ENCODE measurements at regions not wholly inside any gene's neighbourhood (a gene's known extent, or its start where the extent isn't known, plus 50 kb on each side); places are given as distances from the start of the nearest gene placed in this dataset.
"Not testable (repeated sequence)": the region's sequence is repeated elsewhere in the genome, so short reads cannot be mapped to it uniquely, and the experiment has no call there.

DNA sequence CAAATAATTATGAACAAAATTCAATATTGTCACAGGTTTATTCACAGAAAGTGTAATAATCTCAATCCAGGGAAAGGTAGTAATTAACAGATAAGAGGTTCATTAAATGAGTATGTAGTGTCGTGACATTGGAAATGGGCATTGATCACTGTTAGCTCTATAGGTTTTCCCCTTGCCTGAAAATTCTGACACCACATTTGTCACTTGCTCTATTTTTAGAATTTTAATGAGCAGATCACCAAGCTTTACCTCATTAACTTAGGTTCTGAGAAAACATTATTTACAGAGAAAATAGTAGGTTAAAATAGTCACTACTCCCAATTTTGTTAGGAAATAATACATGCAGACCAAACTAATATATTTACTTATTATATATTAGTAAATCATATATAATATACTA, 344.0 kb downstream of the DSC3 start:
- DNase-seq (ENCODE audit: low spot score): no peak

DNA sequence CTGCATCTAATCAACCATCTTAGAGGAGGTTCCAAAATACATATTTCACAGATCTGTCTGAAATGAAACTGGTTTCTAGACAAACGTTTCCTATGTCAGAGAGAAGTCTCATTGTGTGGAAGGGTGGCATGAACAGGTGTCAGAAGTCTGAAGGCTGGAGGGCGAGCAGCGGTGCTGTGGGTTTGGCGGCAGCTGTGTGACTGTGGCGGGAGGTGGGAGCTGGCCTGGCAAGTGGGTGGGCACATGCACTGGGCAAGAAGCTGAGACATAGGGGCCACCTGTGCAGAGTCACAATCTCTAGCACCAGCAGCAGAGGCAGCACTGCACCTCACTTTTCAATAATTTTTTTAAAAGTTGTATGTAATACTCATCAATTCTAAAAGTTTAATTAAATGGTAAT, 346.3 kb downstream of the DSC3 start:
- DNase-seq (ENCODE audit: low spot score): no peak

- DNase-seq (ENCODE audit: low spot score): no peak
Measured at GRCh38 chr18:30694773-30695172, 347.8 kb downstream of the DSC3 start.

- no peak for DNase-seq (ENCODE audit: low spot score)
Measured at GRCh38 chr18:30689216-30689615, 353.3 kb downstream of the DSC3 start.

DNA sequence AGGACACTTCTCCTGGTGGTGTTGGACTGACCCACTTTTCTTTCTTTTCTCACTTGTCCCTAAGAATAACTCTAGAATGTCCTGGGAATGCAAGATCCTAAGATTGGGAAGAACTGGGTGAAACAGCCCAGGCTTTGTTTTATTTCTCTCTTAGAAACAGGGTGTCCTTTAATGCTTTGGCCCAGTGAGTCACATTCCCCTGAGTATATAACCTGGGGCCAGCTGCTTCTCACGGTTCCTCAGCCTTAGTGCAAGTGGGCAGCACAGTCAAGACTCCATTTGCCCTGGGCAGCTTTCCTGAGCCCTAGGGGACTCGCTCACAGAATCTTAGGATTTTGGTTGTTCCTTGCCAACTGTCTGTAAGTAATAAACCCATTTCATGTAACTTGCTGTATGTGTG, 355.0 kb downstream of the DSC3 start:
- DNase-seq (ENCODE audit: low spot score): no peak

- no peak for DNase-seq (ENCODE audit: low spot score)
Measured at GRCh38 chr18:30684825-30685481, 357.6 kb downstream of the DSC3 start.

DNA sequence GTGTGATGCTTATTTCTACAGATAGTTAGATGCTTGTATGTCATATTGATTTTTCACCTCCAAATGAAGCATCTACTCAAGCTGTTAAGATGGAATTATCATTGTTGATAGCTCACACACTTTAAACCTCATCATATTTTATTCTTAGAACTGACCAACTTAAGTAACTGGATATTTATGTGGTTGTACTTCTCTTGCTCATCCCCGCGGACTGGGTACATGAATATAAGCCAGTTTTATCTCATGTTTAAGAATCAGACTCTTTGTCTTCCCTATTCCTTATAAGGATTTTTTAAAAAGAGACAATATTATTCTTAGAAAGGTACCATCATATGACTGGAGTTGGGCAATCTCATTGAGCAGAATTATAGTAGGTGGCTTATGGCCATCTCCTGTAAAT, 358.7 kb downstream of the DSC3 start:
- DNase-seq (ENCODE audit: low spot score): no peak

DNA sequence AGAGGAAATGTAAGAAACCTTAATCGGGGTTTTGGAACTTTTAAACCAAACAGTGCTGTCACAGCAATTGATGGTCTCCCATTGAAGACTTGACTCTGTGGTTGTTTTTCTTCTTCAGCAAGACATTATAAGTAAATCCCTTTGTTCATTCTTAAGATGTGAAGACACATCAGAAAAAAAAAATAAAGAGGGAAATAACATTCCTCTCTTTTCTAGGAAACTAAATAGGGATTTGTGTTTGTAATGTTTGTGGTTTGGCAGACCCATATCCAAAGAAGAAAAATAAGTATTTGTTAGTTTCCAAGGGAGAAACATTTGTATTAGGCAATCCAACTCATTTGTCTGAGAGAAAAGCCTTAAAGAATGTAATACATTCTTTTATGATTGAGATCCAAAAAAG, 359.9 kb downstream of the DSC3 start:
- DNase-seq (ENCODE audit: low spot score): no peak

DNA sequence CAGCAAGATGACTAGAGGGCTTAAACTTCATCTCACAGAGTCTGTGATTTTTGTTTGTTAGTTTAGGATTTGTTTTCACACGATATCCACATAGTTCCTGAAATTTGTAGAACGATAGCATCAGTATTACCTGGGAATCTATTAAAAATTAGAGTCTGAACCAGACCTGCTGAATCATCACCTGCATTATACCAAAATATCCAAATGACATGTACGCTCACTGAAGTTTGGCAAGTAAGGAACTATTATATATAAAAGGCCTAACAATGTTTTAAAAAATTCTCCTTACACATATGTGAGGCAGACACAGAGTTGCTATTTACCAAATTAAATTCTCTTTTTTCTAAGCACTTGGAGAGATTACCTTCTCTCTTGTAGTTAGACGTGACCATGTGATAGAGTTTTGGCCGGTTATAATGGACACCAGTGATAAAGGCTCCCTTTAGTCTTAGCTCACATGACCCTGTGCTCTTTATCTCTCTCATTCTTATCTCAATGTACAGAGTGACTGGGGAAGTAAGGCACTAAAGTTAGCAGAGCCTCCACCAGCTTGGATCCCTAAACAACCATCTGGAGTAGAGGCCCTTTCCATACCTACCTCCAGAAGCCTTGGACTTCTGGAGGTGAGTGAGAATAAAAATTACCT, 363.1 kb downstream of the DSC3 start:
- no peak for DNase-seq (ENCODE audit: low spot score)

GRCh38 chr18:30677813-30678212, 364.7 kb downstream of the DSC3 start:
- DNase-seq (ENCODE audit: low spot score): not testable (repeated sequence)

GRCh38 chr18:30676053-30676480, 366.5 kb downstream of the DSC3 start:
- DNase-seq (ENCODE audit: low spot score): no peak

DNA sequence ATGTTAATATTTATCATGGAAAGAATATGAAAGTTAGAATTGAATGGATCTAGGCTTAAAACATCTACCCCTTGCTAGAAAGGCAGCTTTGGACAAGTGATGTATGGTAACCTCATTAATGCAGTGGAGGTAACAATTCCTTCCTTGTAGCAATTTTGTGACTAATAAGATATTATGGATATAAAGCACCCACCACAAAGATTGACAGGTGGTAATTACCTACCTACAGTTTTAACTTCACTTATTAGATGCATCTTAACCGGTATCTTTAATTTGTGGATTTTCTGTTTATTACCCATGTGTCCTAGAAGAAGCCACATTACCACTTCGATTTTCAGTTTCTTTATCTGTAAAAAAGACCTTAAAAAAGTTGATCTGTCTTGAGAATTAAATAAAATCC, 367.0 kb downstream of the DSC3 start:
- DNase-seq (ENCODE audit: low spot score): no peak

- DNase-seq (ENCODE audit: low spot score): no peak
Measured at GRCh38 chr18:30675072-30675471, 367.5 kb downstream of the DSC3 start.

- DNase-seq (ENCODE audit: low spot score): no peak
Measured at GRCh38 chr18:30674596-30674995, 367.9 kb downstream of the DSC3 start.

DNA sequence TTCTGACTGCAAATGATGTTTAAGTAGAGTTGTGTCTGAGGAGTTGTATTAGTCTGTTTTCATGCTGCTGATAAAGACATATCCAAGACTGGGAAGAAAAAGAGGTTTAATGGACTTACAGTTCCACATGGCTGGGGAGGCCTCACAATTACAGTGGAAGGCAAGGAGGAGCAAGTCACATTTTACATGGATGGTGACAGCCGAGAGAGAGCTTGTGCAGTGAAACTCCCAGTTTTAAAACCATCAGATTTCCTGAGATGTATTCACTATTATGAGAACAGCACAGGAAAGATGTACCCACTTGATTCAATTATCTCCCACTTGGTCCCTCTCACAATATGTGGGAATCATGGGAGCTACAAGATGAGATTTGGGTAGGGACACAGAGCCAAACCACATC, 370.1 kb downstream of the DSC3 start:
- DNase-seq (ENCODE audit: low spot score): not testable (repeated sequence)

DNA sequence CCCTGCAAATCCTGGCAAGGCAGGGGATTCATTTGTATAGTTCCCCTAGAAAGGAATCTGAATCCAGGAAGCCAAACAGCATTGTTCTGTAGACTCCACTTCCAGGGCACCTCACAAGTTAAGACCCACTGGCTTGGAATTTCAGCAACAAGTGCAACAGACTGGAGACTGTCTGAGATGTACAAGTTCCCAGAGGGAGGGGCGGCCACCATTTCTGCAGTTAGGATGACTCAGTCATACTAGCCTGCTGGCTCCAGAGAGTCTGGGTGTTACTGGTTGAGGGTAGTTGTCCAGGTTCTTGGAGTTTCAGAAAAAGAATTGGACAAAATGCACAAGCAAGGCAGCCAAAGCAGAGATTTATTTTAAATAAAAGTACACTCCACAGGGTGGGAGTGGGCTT, 384.2 kb downstream of the DSC3 start:
- no peak for DNase-seq (ENCODE audit: low spot score)

GRCh38 chr18:30652387-30652786, 390.2 kb downstream of the DSC3 start:
- no peak for DNase-seq (ENCODE audit: low spot score)

- DNase-seq (ENCODE audit: low spot score): no peak
Measured at GRCh38 chr18:30650499-30650898, 392.0 kb downstream of the DSC3 start.

DNA sequence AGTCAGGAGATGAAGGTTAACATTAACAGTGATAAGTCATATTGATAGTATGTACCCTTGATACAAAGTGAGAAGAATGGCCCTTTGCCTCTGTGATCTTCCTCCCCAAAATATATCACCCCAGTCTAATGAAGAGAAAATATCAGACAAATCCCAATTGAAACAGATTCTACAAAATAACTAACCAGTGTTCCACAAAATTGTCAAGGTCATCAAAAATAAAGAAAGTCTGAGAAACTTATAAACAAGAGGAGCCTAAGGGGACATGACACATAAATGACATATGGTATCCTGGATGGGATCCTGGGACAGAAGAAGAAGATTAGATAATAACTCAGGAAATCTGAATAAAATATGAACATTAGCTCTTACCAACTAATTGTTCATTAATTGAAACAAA, 398.4 kb downstream of the DSC3 start:
- DNase-seq (ENCODE audit: low spot score): no peak

DNA sequence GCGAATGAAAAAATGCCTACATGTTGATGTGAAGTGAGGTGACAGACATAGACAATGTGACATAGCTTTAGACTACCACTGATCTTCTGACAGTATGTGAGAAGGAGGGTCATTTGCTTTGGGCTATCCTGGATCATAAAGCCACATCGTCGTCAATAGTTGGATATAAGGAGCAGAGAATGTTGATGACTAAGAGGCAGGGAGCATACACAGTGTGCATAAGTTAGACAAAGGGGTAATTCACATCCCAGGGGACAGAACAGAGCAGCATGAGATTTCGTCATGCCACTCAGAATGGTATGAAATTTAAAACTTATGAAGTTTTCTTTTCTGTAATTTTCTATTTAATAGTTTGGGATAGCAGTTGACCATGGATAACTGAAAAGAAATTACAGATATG, 403.2 kb downstream of the DSC3 start:
- DNase-seq (ENCODE audit: low spot score): peak; percentile 47

DNA sequence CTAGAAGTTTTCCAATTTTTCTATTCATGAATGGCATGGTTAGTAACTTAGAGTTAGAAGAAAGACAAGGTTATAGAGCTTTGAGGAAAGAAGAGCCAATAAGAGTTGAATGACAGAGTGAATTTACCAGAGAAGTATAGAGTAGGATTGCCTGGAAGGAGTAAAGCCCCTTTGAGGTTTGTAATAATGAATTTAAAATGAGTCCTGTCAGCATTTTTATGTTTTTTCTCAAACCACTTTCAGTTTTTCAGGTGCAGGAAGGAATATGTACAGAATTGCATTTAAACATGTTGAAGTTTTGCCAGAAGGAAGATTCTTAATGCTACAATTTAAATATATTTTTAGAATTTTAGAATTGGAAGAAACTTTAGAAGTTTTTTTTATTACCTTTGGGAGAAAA, 408.3 kb downstream of the DSC3 start:
- no peak for DNase-seq (ENCODE audit: low spot score)

- DNase-seq (ENCODE audit: low spot score): no peak
Measured at GRCh38 chr18:30632071-30632698, 410.4 kb downstream of the DSC3 start.

GRCh38 chr18:30625961-30626360, 416.6 kb downstream of the DSC3 start:
- no peak for DNase-seq (ENCODE audit: low spot score)
